Endothelial cell of umbilical vein (primary cell): ENCODE measurements at regions not wholly inside any gene's neighbourhood (a gene's known extent, or its start where the extent isn't known, plus 50 kb on each side); places are given as distances from the start of the nearest gene placed in this dataset.

Source experiments
- BruUV-seq: library from RNA; stranded (reverse); fragments of 400-500 nt; replicated peaks from 2 replicates; lab custom pipeline; 2021; lab: Mats Ljungman, UMichigan
- CTCF ChIA-PET: fragments of 300-600, 350-600 bp; sonication (Branson Sonifier 250); formaldehyde crosslinking; loops from one replicate; lab custom pipeline; 2021; ENCODE audit warnings: antibody characterized with exemption, inconsistent platforms; lab: Charles Lee
- POLR2A ChIA-PET: fragments of 300-600, 350-600 bp; sonication (Branson Sonifier 250); formaldehyde crosslinking; loops from one replicate; lab custom pipeline; 2021; ENCODE audit warnings: antibody characterized with exemption, inconsistent platforms; lab: Charles Lee
- DNase-seq: peaks from one replicate; pipeline ENCODE4 v3.0.0-alpha.2; 2011; ENCODE audit warnings: low read depth, low spot score
- FAIRE-seq: peaks from 2 replicates; lab custom pipeline; 2011; peaks lifted over from hg19 to GRCh38; lab: Jason Lieb, UNC
- H2AFZ ChIP-seq: 2 replicates; pipeline ENCODE4 v1.6.0; 2012; ENCODE audit warnings: low read depth, low read length, control low read depth, inconsistent platforms
- H3K27ac ChIP-seq: 2 replicates; pipeline ENCODE4 v1.5.1; 2011; ENCODE audit warnings: low read depth, mild to moderate bottlenecking, control low read depth, low read length, moderate library complexity; ENCODE audit not compliant: insufficient read depth
- H3K27me3 ChIP-seq, 2 experiments: 2 replicates each; pipeline versions ENCODE4 v1.6.0 to v1.6.1; 2011; ENCODE audit warnings: low read length in 2 of 2, mixed read lengths in 1 of 2; ENCODE audit not compliant: control insufficient read depth in 2 of 2, insufficient read depth in 2 of 2
- H3K36me3 ChIP-seq, 2 experiments: 2 replicates in 1 of 2; 3 replicates in 1 of 2; pipeline ENCODE4 v1.5.1; 2011; ENCODE audit warnings: low read length in 2 of 2, mild to moderate bottlenecking in 1 of 2, moderate library complexity in 1 of 2; ENCODE audit not compliant: control insufficient read depth in 2 of 2, insufficient read depth in 2 of 2; ENCODE audit errors: extremely low read depth in 1 of 2
- H3K4me1 ChIP-seq: 3 replicates; pipeline ENCODE4 v1.5.1; 2011; ENCODE audit warnings: mild to moderate bottlenecking, low read length; ENCODE audit not compliant: control insufficient read depth, insufficient read depth; ENCODE audit errors: extremely low read depth
- H3K4me2 ChIP-seq: 2 replicates; pipeline ENCODE4 v1.6.1; 2011; ENCODE audit warnings: low read length, control low read depth, mixed read lengths; ENCODE audit not compliant: insufficient read depth
- H3K4me3 ChIP-seq, 3 experiments: fragments of 200-600 bp in 1 of 3; sonication (generic), shearing (Covaris generic) in 1 of 3; replicated peaks in 1 of 3; 2 replicates each; pipeline ENCODE4 v1.5.1; 2011 to 2016; ENCODE audit warnings: control low read depth in 3 of 3, low read length in 3 of 3, mild to moderate bottlenecking in 2 of 3, inconsistent platforms in 1 of 3, low read depth in 1 of 3, moderate library complexity in 1 of 3; ENCODE audit not compliant: insufficient read depth in 1 of 3
- H3K79me2 ChIP-seq: 2 replicates; pipeline ENCODE4 v1.6.0; 2012; ENCODE audit warnings: low read length, inconsistent platforms; ENCODE audit not compliant: control insufficient read depth, insufficient read depth
- H3K9ac ChIP-seq: replicated peaks from 2 replicates; pipeline ENCODE3; 2011; ENCODE audit warnings: low read length, control low read depth; ENCODE audit not compliant: insufficient read depth; ENCODE audit errors: extremely low read depth
- H3K9me1 ChIP-seq: replicated peaks from 3 replicates; pipeline ENCODE4 v1.6.0; 2011; ENCODE audit warnings: mild to moderate bottlenecking, low read length; ENCODE audit not compliant: control insufficient read depth, insufficient read depth; ENCODE audit errors: extremely low read depth
- H3K9me3 ChIP-seq: replicated peaks from 2 replicates; pipeline ENCODE4 v1.5.1; 2012; ENCODE audit warnings: low read length, inconsistent platforms; ENCODE audit not compliant: control insufficient read depth, insufficient read depth
- H4K20me1 ChIP-seq: replicated peaks from 2 replicates; pipeline ENCODE3; 2011; ENCODE audit warnings: mild to moderate bottlenecking, low read length; ENCODE audit not compliant: control insufficient read depth, insufficient read depth; ENCODE audit errors: extremely low read depth
- CTCF ChIP-seq, 2 donors: IDR thresholded peaks; 1 replicate in 1 of 2; 2 replicates in 1 of 2; pipeline ENCODE4 v1.5.1; 2011; ENCODE audit warnings: low read length in 2 of 2, mild to moderate bottlenecking in 2 of 2, moderate library complexity in 2 of 2, control low read depth in 1 of 2, inconsistent platforms in 1 of 2, low read depth in 1 of 2; ENCODE audit not compliant: insufficient read depth in 1 of 2; ENCODE audit errors: extremely low read depth in 1 of 2
- EZH2 ChIP-seq: IDR thresholded peaks from 2 replicates; pipeline ENCODE4 v1.6.1; 2012; ENCODE audit warnings: borderline replicate concordance, low read depth, mild to moderate bottlenecking, moderate library complexity, low read length, inconsistent platforms; ENCODE audit not compliant: severe bottlenecking
- FOS ChIP-seq: IDR thresholded peaks from 2 replicates; pipeline ENCODE4 v1.6.1; 2011; ENCODE audit warnings: mild to moderate bottlenecking, low read length, moderate library complexity, borderline replicate concordance; ENCODE audit not compliant: insufficient read depth
- GATA2 ChIP-seq: IDR thresholded peaks from 2 replicates; pipeline ENCODE4 v1.7.0; 2011; ENCODE audit warnings: low read depth, mild to moderate bottlenecking, moderate library complexity, mixed read lengths, low read length; ENCODE audit not compliant: insufficient read length, insufficient read depth
- JUN ChIP-seq: IDR thresholded peaks from 2 replicates; pipeline ENCODE4 v1.6.1; 2011; ENCODE audit warnings: borderline replicate concordance, low read depth; ENCODE audit not compliant: insufficient read length, insufficient read depth
- MAX ChIP-seq: IDR thresholded peaks from 2 replicates; pipeline ENCODE4 v1.6.1; 2011; ENCODE audit not compliant: insufficient read depth, insufficient read length
- MYC ChIP-seq: IDR thresholded peaks from one replicate; pipeline ENCODE4 v1.6.1; 2011; ENCODE audit warnings: mild to moderate bottlenecking, low read depth, low read length
- POLR2A ChIP-seq: IDR thresholded peaks from 2 replicates; pipeline ENCODE4 v1.6.1; 2012; ENCODE audit warnings: low read depth, mild to moderate bottlenecking, control low read depth, low read length
- POLR2AphosphoS5 ChIP-seq: IDR thresholded peaks from 2 replicates; pipeline ENCODE4 v1.6.1; 2012; ENCODE audit warnings: low read depth, mild to moderate bottlenecking, control low read depth, low read length, moderate library complexity; ENCODE audit not compliant: insufficient read depth
- dilution Hi-C: fragments of 300-500 bp; cut with MboI; formaldehyde crosslinking; loops from one replicate; pipeline ENCODE4 v1.15.0; 2019; ENCODE audit warnings: low sequenced_read_pairs; ENCODE audit not compliant: extremely low pct_ligation_motif_present
- intact Hi-C: fragments of 100-400 bp; cut with micrococcal nuclease; formaldehyde crosslinking; loops from one replicate; pipeline ENCODE4 v1.10.0; 2022

- Histone ChIP-seq H3K9me1 (no peaks in the 10 kb centered on the region), H4K20me1 (no peaks in the 10 kb centered on the region), H3K4me2 (no peak overlapping the region), H3K9ac (no peak overlapping the region), H3K27me3 (no peaks in the 10 kb centered on the region), H3K36me3 (no peaks in the 10 kb centered on the region), H2AFZ (no peak overlapping the region), H3K4me1 (peaks cover 16% of the 10 kb centered on the region), H3K4me3 (no peak overlapping the region), H3K27ac (no peak overlapping the region), H3K79me2 (no peaks in the 10 kb centered on the region), H3K9me3 (no peaks in the 10 kb centered on the region)
- BruUV-seq: no TSS peak
- ChIA-PET CTCF (no interaction called here), POLR2A (no interaction called here)
- FAIRE-seq (no peak), DNase-seq (no peak)
- intact Hi-C loops: no loop called here
- TF ChIP-seq GATA2 (no peak), POLR2AphosphoS5 (no peak), EZH2 (no peak), FOS (no peak), MYC (no peak), POLR2A (no peak), MAX (no peak), JUN (no peak), CTCF (IDR thresholded peaks at IDR 0.05; ENCODE audit: extremely low read depth in 1 of 2, insufficient read depth in 1 of 2, low read depth in 1 of 2, low read length in 2 of 2) (no peak)
- dilution Hi-C loops: no loop called here
Observed at GRCh38 chrX:102841706-102842003, 95.4 kb upstream of the RAB40AL start.
